HG02852 (cell line): ENCODE measurements at regions not wholly inside any gene's neighbourhood (a gene's known extent, or its start where the extent isn't known, plus 50 kb on each side); places are given as distances from the start of the nearest gene placed in this dataset.

Experiments used
- ATAC-seq: cut with Tn5 transposase; IDR thresholded peaks from one replicate; pipeline ENCODE4 v1.9.1; 2021; ENCODE audit warnings: mild to moderate bottlenecking, moderate library complexity; ENCODE audit not compliant: unreplicated experiment

- ATAC-seq = peak; percentile 52
These were observed 180.1 kb upstream of the CNTN6 start for GRCh38 chr3:912717-913116.

GRCh38 chr3:923161-923910 lies 169.5 kb upstream of the CNTN6 start:
- no peak for ATAC-seq

GRCh38 chr3:930866-931265 lies 162.0 kb upstream of the CNTN6 start:
- ATAC-seq = no peak

- no peak for ATAC-seq
These were observed 159.5 kb upstream of the CNTN6 start for GRCh38 chr3:933326-933725.

GRCh38 chr3:944786-945185 lies 148.0 kb upstream of the CNTN6 start:
- ATAC-seq = no peak

- ATAC-seq = no peak
These were observed 147.1 kb upstream of the CNTN6 start for GRCh38 chr3:945738-946137.

GRCh38 chr3:952906-953305 lies 139.9 kb upstream of the CNTN6 start:
- no peak for ATAC-seq

GRCh38 chr3:963255-963654 lies 129.6 kb upstream of the CNTN6 start:
- ATAC-seq = no peak

- no peak for ATAC-seq
These were observed 129.1 kb upstream of the CNTN6 start for GRCh38 chr3:963755-964154.

- no peak for ATAC-seq
These were observed 127.0 kb upstream of the CNTN6 start for GRCh38 chr3:965826-966225.

GRCh38 chr3:966341-966740 lies 126.5 kb upstream of the CNTN6 start:
- ATAC-seq = no peak

GRCh38 chr3:973340-973739 lies 119.5 kb upstream of the CNTN6 start:
- no peak for ATAC-seq

GRCh38 chr3:976006-976405 lies 116.8 kb upstream of the CNTN6 start:
- no peak for ATAC-seq

- no peak for ATAC-seq
These were observed 111.7 kb upstream of the CNTN6 start for GRCh38 chr3:981156-981555.

GRCh38 chr3:988785-989184 lies 104.0 kb upstream of the CNTN6 start:
- no peak for ATAC-seq

- ATAC-seq = no peak
These were observed 100.0 kb upstream of the CNTN6 start for GRCh38 chr3:992871-993270.

GRCh38 chr3:1002010-1002409 lies 90.8 kb upstream of the CNTN6 start:
- no peak for ATAC-seq

- ATAC-seq = no peak
These were observed 85.0 kb upstream of the CNTN6 start for GRCh38 chr3:1007866-1008265.

GRCh38 chr3:1010228-1010627 lies 82.6 kb upstream of the CNTN6 start:
- no peak for ATAC-seq

GRCh38 chr3:1015826-1016225 lies 77.0 kb upstream of the CNTN6 start:
- no peak for ATAC-seq

- ATAC-seq = no peak
These were observed 75.0 kb upstream of the CNTN6 start for GRCh38 chr3:1017870-1018269.

GRCh38 chr3:1019157-1019556 lies 73.7 kb upstream of the CNTN6 start:
- ATAC-seq = no peak

GRCh38 chr3:1026395-1026794 lies 66.4 kb upstream of the CNTN6 start:
- no peak for ATAC-seq
